ENCODE measurements at regions not wholly inside any gene's neighbourhood (a gene's known extent, or its start where the extent isn't known, plus 50 kb on each side); places are given as distances from the start of the nearest gene placed in this dataset.
"Not testable (repeated sequence)": the region's sequence is repeated elsewhere in the genome, so short reads cannot be mapped to it uniquely, and the experiment has no call there.

- H3K4me3 ChIP-seq (ENCODE audit: low read depth, low read length) = no peak overlapping the region
- no peak for DNase-seq (ENCODE audit: low read depth)
These were observed 570.1 kb upstream of the SYT4 start for GRCh38 chr18:43847164-43848091.

- H3K4me3 ChIP-seq (ENCODE audit: low read depth, low read length); DNase-seq (ENCODE audit: low read depth): not testable (repeated sequence)
These were observed 572.5 kb upstream of the SYT4 start for GRCh38 chr18:43849831-43850230.

- H3K4me3 ChIP-seq (ENCODE audit: low read depth, low read length) = no peak overlapping the region
- DNase-seq (ENCODE audit: low read depth) = no peak
These were observed 578.1 kb upstream of the SYT4 start for GRCh38 chr18:43855376-43855775.

- DNase-seq (ENCODE audit: low read depth) = peak; percentile 88
- H3K4me3 ChIP-seq (ENCODE audit: low read depth, low read length) = no peak overlapping the region
These were observed 585.9 kb upstream of the SYT4 start for GRCh38 chr18:43863180-43863579.

- no peak for DNase-seq (ENCODE audit: low read depth)
- no peak overlapping the region for H3K4me3 ChIP-seq (ENCODE audit: low read depth, low read length)
These were observed 589.4 kb upstream of the SYT4 start for GRCh38 chr18:43866696-43867095.

- no peak for DNase-seq (ENCODE audit: low read depth)
- H3K4me3 ChIP-seq (ENCODE audit: low read depth, low read length) = no peak overlapping the region
These were observed 591.3 kb upstream of the SYT4 start for GRCh38 chr18:43868497-43868995.

- H3K4me3 ChIP-seq (ENCODE audit: low read depth, low read length) = no peak overlapping the region
- peak; percentile 82 for DNase-seq (ENCODE audit: low read depth)
These were observed 592.2 kb upstream of the SYT4 start for GRCh38 chr18:43869451-43870008.

GRCh38 chr18:43870626-43871025 is 593.3 kb upstream of the SYT4 start:
- no peak overlapping the region for H3K4me3 ChIP-seq (ENCODE audit: low read depth, low read length)
- no peak for DNase-seq (ENCODE audit: low read depth)

GRCh38 chr18:43875511-43875910 is 598.2 kb upstream of the SYT4 start:
- no peak overlapping the region for H3K4me3 ChIP-seq (ENCODE audit: low read depth, low read length)
- DNase-seq (ENCODE audit: low read depth) = no peak

GRCh38 chr18:43876286-43876685 is 599.0 kb upstream of the SYT4 start:
- DNase-seq (ENCODE audit: low read depth) = no peak
- H3K4me3 ChIP-seq (ENCODE audit: low read depth, low read length) = no peak overlapping the region

- no peak for DNase-seq (ENCODE audit: low read depth)
- H3K4me3 ChIP-seq (ENCODE audit: low read depth, low read length) = no peak overlapping the region
These were observed 599.5 kb upstream of the SYT4 start for GRCh38 chr18:43876748-43877147.

- no peak overlapping the region for H3K4me3 ChIP-seq (ENCODE audit: low read depth, low read length)
- DNase-seq (ENCODE audit: low read depth) = no peak
These were observed 600.5 kb upstream of the SYT4 start for GRCh38 chr18:43877616-43878321.

- DNase-seq (ENCODE audit: low read depth) = no peak
- H3K4me3 ChIP-seq (ENCODE audit: low read depth, low read length) = no peak overlapping the region
These were observed 602.1 kb upstream of the SYT4 start for GRCh38 chr18:43879415-43879814.

GRCh38 chr18:43882358-43883055 is 605.2 kb upstream of the SYT4 start:
- no peak for DNase-seq (ENCODE audit: low read depth)
- no peak overlapping the region for H3K4me3 ChIP-seq (ENCODE audit: low read depth, low read length)

- H3K4me3 ChIP-seq (ENCODE audit: low read depth, low read length) = no peak overlapping the region
- DNase-seq (ENCODE audit: low read depth) = no peak
These were observed 606.6 kb upstream of the SYT4 start for GRCh38 chr18:43883886-43884285.

GRCh38 chr18:43886341-43886740 is 609.1 kb upstream of the SYT4 start:
- no peak for DNase-seq (ENCODE audit: low read depth)
- H3K4me3 ChIP-seq (ENCODE audit: low read depth, low read length) = no peak overlapping the region

- H3K4me3 ChIP-seq (ENCODE audit: low read depth, low read length) = no peak overlapping the region
- DNase-seq (ENCODE audit: low read depth) = no peak
These were observed 610.2 kb upstream of the SYT4 start for GRCh38 chr18:43887491-43887890.

- H3K4me3 ChIP-seq (ENCODE audit: low read depth, low read length) = no peak overlapping the region
- no peak for DNase-seq (ENCODE audit: low read depth)
These were observed 611.3 kb upstream of the SYT4 start for GRCh38 chr18:43888598-43888997.

GRCh38 chr18:43893001-43893637 is 615.8 kb upstream of the SYT4 start:
- H3K4me3 ChIP-seq (ENCODE audit: low read depth, low read length) = no peak overlapping the region
- peak; percentile 95 for DNase-seq (ENCODE audit: low read depth)
